ENCODE measurements at regions not wholly inside any gene's neighbourhood (a gene's known extent, or its start where the extent isn't known, plus 50 kb on each side); places are given as distances from the start of the nearest gene placed in this dataset.

GRCh38 chr6:137332637-137333280 is 113.6 kb upstream of the IFNGR1 start:
- Histone ChIP-seq H3K27ac (ENCODE audit: low read length) (no peak overlapping the region), H3K4me1 (ENCODE audit: control insufficient read depth in 1 of 2, insufficient read depth in 2 of 2, low read length in 2 of 2) (no peaks in the 10 kb centered on the region), H3K9me3 (ENCODE audit: control insufficient read depth in 1 of 2, low read length in 2 of 2) (no peaks in the 10 kb centered on the region), H3K36me3 (ENCODE audit: control insufficient read depth in 1 of 2, insufficient read depth in 2 of 2, low read length in 2 of 2) (no peaks in the 10 kb centered on the region), H3K27me3 (ENCODE audit: low read depth, low read length) (no peaks in the 10 kb centered on the region), H3K4me3 (ENCODE audit: low read depth in 1 of 2, low read length in 2 of 2) (no peak overlapping the region)

DNA sequence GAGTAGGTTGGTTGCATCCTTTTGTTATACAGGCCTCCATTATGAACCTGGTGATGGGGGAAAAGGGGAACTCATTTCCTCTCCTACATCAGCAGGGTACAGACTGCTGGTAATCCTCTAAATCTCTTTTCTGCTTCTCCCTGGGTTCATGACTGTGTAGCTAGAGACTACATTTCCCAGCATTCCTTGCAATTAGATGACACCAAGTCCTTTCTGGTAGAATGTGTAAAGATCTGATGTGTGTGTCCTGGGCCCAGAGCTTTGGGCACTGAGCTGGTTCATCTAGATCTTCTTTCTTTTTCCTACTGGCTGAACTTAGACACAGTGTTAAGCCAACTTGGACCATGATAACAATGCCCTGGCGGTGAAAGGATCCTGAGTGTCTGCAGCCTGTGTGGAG is 104.7 kb upstream of the IFNGR1 start:
- Histone ChIP-seq H3K4me1 (ENCODE audit: control insufficient read depth in 1 of 2, insufficient read depth in 2 of 2, low read length in 2 of 2) (no peaks in the 10 kb centered on the region), H3K9me3 (ENCODE audit: control insufficient read depth in 1 of 2, low read length in 2 of 2) (no peaks in the 10 kb centered on the region), H3K27me3 (ENCODE audit: low read depth, low read length) (no peaks in the 10 kb centered on the region), H3K36me3 (ENCODE audit: control insufficient read depth in 1 of 2, insufficient read depth in 2 of 2, low read length in 2 of 2) (no peaks in the 10 kb centered on the region), H3K27ac (ENCODE audit: low read length) (no peak overlapping the region), H3K4me3 (ENCODE audit: low read depth in 1 of 2, low read length in 2 of 2) (no peak overlapping the region)

GRCh38 chr6:137320271-137320670 is 101.1 kb upstream of the IFNGR1 start:
- Histone ChIP-seq H3K4me1 (ENCODE audit: control insufficient read depth in 1 of 2, insufficient read depth in 2 of 2, low read length in 2 of 2) (no peaks in the 10 kb centered on the region), H3K36me3 (ENCODE audit: control insufficient read depth in 1 of 2, insufficient read depth in 2 of 2, low read length in 2 of 2) (no peaks in the 10 kb centered on the region), H3K27ac (ENCODE audit: low read length) (no peak overlapping the region), H3K9me3 (ENCODE audit: control insufficient read depth in 1 of 2, low read length in 2 of 2) (no peaks in the 10 kb centered on the region), H3K27me3 (ENCODE audit: low read depth, low read length) (no peaks in the 10 kb centered on the region), H3K4me3 (ENCODE audit: low read depth in 1 of 2, low read length in 2 of 2) (no peak overlapping the region)

- Histone ChIP-seq H3K36me3 (ENCODE audit: control insufficient read depth in 1 of 2, insufficient read depth in 2 of 2, low read length in 2 of 2) (no peaks in the 10 kb centered on the region), H3K27ac (ENCODE audit: low read length) (no peak overlapping the region), H3K4me3 (ENCODE audit: low read depth in 1 of 2, low read length in 2 of 2) (no peak overlapping the region), H3K4me1 (ENCODE audit: control insufficient read depth in 1 of 2, insufficient read depth in 2 of 2, low read length in 2 of 2) (peaks cover 4 to 7% of the 10 kb centered on the region in 2 donors), H3K9me3 (ENCODE audit: control insufficient read depth in 1 of 2, low read length in 2 of 2) (no peaks in the 10 kb centered on the region), H3K27me3 (ENCODE audit: low read depth, low read length) (no peaks in the 10 kb centered on the region)
These were observed 97.4 kb upstream of the IFNGR1 start for GRCh38 chr6:137316626-137317025.

DNA sequence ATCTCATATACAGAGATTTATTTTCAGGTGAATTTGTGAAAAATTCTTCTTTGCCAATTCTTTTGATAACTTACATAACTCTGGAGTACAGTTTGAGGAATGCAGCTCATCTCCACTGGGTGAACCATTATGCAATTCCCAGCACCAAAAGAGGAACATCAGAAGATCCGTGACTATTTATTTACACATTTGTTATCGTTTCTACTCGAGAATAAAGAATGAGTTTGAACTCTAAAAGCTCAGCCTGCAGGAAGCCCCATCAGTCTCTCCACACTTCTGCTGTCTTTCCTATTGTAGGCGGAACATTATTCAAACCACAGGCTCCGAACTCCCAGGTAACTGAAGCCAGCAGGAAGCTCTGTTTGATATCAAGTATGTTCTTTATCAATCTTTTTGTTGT is 95.9 kb upstream of the IFNGR1 start:
- Histone ChIP-seq H3K27ac (ENCODE audit: low read length) (no peak overlapping the region), H3K9me3 (ENCODE audit: control insufficient read depth in 1 of 2, low read length in 2 of 2) (no peaks in the 10 kb centered on the region), H3K4me3 (ENCODE audit: low read depth in 1 of 2, low read length in 2 of 2) (no peak overlapping the region), H3K27me3 (ENCODE audit: low read depth, low read length) (no peaks in the 10 kb centered on the region), H3K36me3 (ENCODE audit: control insufficient read depth in 1 of 2, insufficient read depth in 2 of 2, low read length in 2 of 2) (no peaks in the 10 kb centered on the region), H3K4me1 (ENCODE audit: control insufficient read depth in 1 of 2, insufficient read depth in 2 of 2, low read length in 2 of 2) (peaks cover 4 to 7% of the 10 kb centered on the region in 2 donors)

- H3K27me3 ChIP-seq (ENCODE audit: low read depth, low read length), result no peaks in the 10 kb centered on the region
These were observed 95.0 kb upstream of the IFNGR1 start for GRCh38 chr6:137313928-137314855.

GRCh38 chr6:137313211-137313610 is 94.0 kb upstream of the IFNGR1 start:
- H3K36me3 ChIP-seq (ENCODE audit: control insufficient read depth in 1 of 2, insufficient read depth in 2 of 2, low read length in 2 of 2), result no peaks in the 10 kb centered on the region
- H3K27ac ChIP-seq (ENCODE audit: low read length), result no peak overlapping the region
- no peak overlapping the region for H3K4me3 ChIP-seq (ENCODE audit: low read depth in 1 of 2, low read length in 2 of 2)
- peaks cover 12 to 18% of the 10 kb centered on the region in 2 donors for H3K4me1 ChIP-seq (ENCODE audit: control insufficient read depth in 1 of 2, insufficient read depth in 2 of 2, low read length in 2 of 2)
- H3K9me3 ChIP-seq (ENCODE audit: control insufficient read depth in 1 of 2, low read length in 2 of 2), result no peaks in the 10 kb centered on the region
- no peaks in the 10 kb centered on the region for H3K27me3 ChIP-seq (ENCODE audit: low read depth, low read length)

More at GRCh38 chr6:137313928-137314855, 95.0 kb upstream of the IFNGR1 start:
- Histone ChIP-seq H3K4me3 (ENCODE audit: low read depth in 1 of 2, low read length in 2 of 2) (peak overlapping the region; percentile 7 to 62), H3K36me3 (ENCODE audit: control insufficient read depth in 1 of 2, insufficient read depth in 2 of 2, low read length in 2 of 2) (no peaks in the 10 kb centered on the region), H3K27ac (ENCODE audit: low read length) (no peak overlapping the region), H3K9me3 (ENCODE audit: control insufficient read depth in 1 of 2, low read length in 2 of 2) (no peaks in the 10 kb centered on the region), H3K4me1 (ENCODE audit: control insufficient read depth in 1 of 2, insufficient read depth in 2 of 2, low read length in 2 of 2) (peaks cover 12 to 14% of the 10 kb centered on the region in 2 donors)

DNA sequence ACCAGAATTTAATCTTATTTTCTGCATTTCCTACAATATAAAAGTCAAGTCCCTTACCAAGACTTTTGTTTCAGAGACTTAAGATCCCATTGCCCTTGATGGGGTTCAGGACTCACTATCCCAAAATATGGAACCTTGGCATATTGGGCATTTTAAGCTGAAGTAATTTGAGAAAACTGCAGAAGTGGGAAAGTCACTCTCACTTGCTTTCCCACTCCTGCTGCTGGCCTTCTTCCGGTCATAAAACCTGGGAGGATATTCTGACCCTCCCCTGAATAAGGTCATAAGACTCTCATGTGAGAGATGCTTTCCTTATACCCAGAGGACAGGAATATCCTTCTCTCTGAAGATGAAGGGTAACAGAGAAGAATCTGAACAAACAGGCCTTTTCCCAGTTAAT is 92.8 kb upstream of the IFNGR1 start:
- no peaks in the 10 kb centered on the region for H3K9me3 ChIP-seq (ENCODE audit: control insufficient read depth in 1 of 2, low read length in 2 of 2)
- no peaks in the 10 kb centered on the region for H3K36me3 ChIP-seq (ENCODE audit: control insufficient read depth in 1 of 2, insufficient read depth in 2 of 2, low read length in 2 of 2)
- H3K4me1 ChIP-seq (ENCODE audit: control insufficient read depth in 1 of 2, insufficient read depth in 2 of 2, low read length in 2 of 2), result peaks cover 12 to 18% of the 10 kb centered on the region in 2 donors
- no peak overlapping the region for H3K27ac ChIP-seq (ENCODE audit: low read length)
- no peak overlapping the region for H3K4me3 ChIP-seq (ENCODE audit: low read depth in 1 of 2, low read length in 2 of 2)
- no peaks in the 10 kb centered on the region for H3K27me3 ChIP-seq (ENCODE audit: low read depth, low read length)

- Histone ChIP-seq H3K9me3 (ENCODE audit: control insufficient read depth in 1 of 2, low read length in 2 of 2) (no peaks in the 10 kb centered on the region), H3K4me1 (ENCODE audit: control insufficient read depth in 1 of 2, insufficient read depth in 2 of 2, low read length in 2 of 2) (peaks cover 12 to 15% of the 10 kb centered on the region in 2 donors), H3K27ac (ENCODE audit: low read length) (no peak overlapping the region), H3K36me3 (ENCODE audit: control insufficient read depth in 1 of 2, insufficient read depth in 2 of 2, low read length in 2 of 2) (no peaks in the 10 kb centered on the region), H3K4me3 (ENCODE audit: low read depth in 1 of 2, low read length in 2 of 2) (no peak overlapping the region), H3K27me3 (ENCODE audit: low read depth, low read length) (no peaks in the 10 kb centered on the region)
These were observed 90.0 kb upstream of the IFNGR1 start for GRCh38 chr6:137309078-137309762.

DNA sequence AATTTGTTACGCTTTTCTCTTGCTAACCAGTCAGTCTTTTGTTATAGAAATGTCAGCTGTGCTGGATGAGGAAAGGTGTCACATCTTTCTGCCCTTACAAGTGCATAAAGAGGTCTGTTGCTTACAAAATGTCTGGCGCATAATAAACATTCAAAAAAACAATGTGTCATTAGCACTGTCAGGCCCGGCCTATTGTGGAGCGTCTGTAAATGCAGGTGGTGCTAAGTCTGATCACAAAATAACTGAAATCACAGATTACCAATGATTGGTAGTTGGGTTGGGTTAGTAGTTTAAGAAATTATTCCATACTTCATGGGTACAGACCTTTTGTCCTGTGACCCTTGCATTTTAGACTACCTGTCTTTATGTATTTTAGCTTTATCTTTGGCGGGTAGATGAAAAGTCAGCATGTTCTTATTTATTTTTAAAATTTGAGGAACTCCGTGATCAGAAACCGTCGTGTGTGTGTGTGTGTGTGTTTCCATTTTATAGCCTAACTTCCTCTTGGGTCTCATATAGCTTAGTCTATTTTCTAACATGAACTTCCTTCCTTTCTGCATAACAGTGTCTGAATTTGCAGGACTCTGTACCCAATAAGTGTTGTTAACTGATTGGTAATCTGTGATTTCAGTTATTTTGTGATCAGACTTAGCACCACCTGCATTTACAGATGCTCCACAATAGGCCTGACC is 88.1 kb upstream of the IFNGR1 start:
- no peak overlapping the region for H3K27ac ChIP-seq (ENCODE audit: low read length)
- H3K9me3 ChIP-seq (ENCODE audit: control insufficient read depth in 1 of 2, low read length in 2 of 2), result no peaks in the 10 kb centered on the region
- H3K27me3 ChIP-seq (ENCODE audit: low read depth, low read length), result no peaks in the 10 kb centered on the region
- H3K4me1 ChIP-seq (ENCODE audit: control insufficient read depth in 1 of 2, insufficient read depth in 2 of 2, low read length in 2 of 2), result peaks cover 8 to 11% of the 10 kb centered on the region in 2 donors
- no peak overlapping the region for H3K4me3 ChIP-seq (ENCODE audit: low read depth in 1 of 2, low read length in 2 of 2)
- no peaks in the 10 kb centered on the region for H3K36me3 ChIP-seq (ENCODE audit: control insufficient read depth in 1 of 2, insufficient read depth in 2 of 2, low read length in 2 of 2)

- H3K4me1 ChIP-seq (ENCODE audit: control insufficient read depth in 1 of 2, insufficient read depth in 2 of 2, low read length in 2 of 2), result peaks cover 8 to 11% of the 10 kb centered on the region in 2 donors
- no peak overlapping the region for H3K4me3 ChIP-seq (ENCODE audit: low read depth in 1 of 2, low read length in 2 of 2)
- no peaks in the 10 kb centered on the region for H3K36me3 ChIP-seq (ENCODE audit: control insufficient read depth in 1 of 2, insufficient read depth in 2 of 2, low read length in 2 of 2)
- H3K27ac ChIP-seq (ENCODE audit: low read length), result no peak overlapping the region
- no peaks in the 10 kb centered on the region for H3K9me3 ChIP-seq (ENCODE audit: control insufficient read depth in 1 of 2, low read length in 2 of 2)
- no peaks in the 10 kb centered on the region for H3K27me3 ChIP-seq (ENCODE audit: low read depth, low read length)
These were observed 86.5 kb upstream of the IFNGR1 start for GRCh38 chr6:137305691-137306090.

All from muscle layer of duodenum (tissue), 2 donors.